IMR-90 (cell line): ENCODE measurements at regions not wholly inside any gene's neighbourhood (a gene's known extent, or its start where the extent isn't known, plus 50 kb on each side); places are given as distances from the start of the nearest gene placed in this dataset.

Experiments
- ATAC-seq: fragments of 200-7000 bp; cut with Tn5 transposase; 2 replicates; pipeline ENCODE4 v1.9.1; 2020; ENCODE audit warnings: low read depth, mild to moderate bottlenecking, moderate library complexity
- BruUV-seq: library from RNA; stranded (reverse); fragments of 400-500 nt; replicated peaks from 2 replicates; lab custom pipeline; 2021; lab: Mats Ljungman, UMichigan
- CTCF ChIA-PET: fragments of 300-600 bp; formaldehyde crosslinking; extraction: SDS; loops from one replicate; lab custom pipeline; 2021; ENCODE audit warnings: antibody characterized with exemption; lab: Yijun Ruan, JAX
- POLR2A ChIA-PET: fragments of 300-600 bp; sonication (Branson Sonifier 250); formaldehyde crosslinking; loops from one replicate; lab custom pipeline; 2022; ENCODE audit warnings: antibody characterized with exemption; ENCODE audit not compliant: unreplicated experiment; lab: Charles Lee
- DNase-seq: peaks from one replicate; pipeline ENCODE4 v3.0.0; 2013
- H2AFZ ChIP-seq: replicated peaks from 2 replicates; pipeline ENCODE3; 2013; ENCODE audit warnings: low read length, mild to moderate bottlenecking; ENCODE audit not compliant: poor library complexity
- H2AK5ac ChIP-seq: 2 replicates; pipeline ENCODE4 v1.6.1; 2013; ENCODE audit warnings: low read depth, low read length, inconsistent platforms
- H2AK9ac ChIP-seq: replicated peaks from 2 replicates; pipeline ENCODE3; 2013; ENCODE audit warnings: mild to moderate bottlenecking, low read depth, low read length, moderate library complexity; ENCODE audit not compliant: poor library complexity
- H2BK120ac ChIP-seq: 2 replicates; pipeline ENCODE4 v1.6.1; 2013; ENCODE audit warnings: low read depth, low read length, inconsistent platforms
- H2BK15ac ChIP-seq: 3 replicates; pipeline ENCODE4 v1.6.1; 2013; ENCODE audit warnings: low read depth, low read length, inconsistent platforms
- H2BK20ac ChIP-seq: 2 replicates; pipeline ENCODE4 v1.6.1; 2013; ENCODE audit warnings: low read depth, mild to moderate bottlenecking, inconsistent platforms, low read length, moderate library complexity
- H2BK5ac ChIP-seq: 2 replicates; pipeline ENCODE4 v1.6.1; 2013; ENCODE audit warnings: mild to moderate bottlenecking, low read depth, low read length, inconsistent platforms; ENCODE audit not compliant: poor library complexity, severe bottlenecking
- H3K14ac ChIP-seq: replicated peaks from 2 replicates; pipeline ENCODE4 v1.6.1; 2013; ENCODE audit warnings: low read depth, low read length, inconsistent platforms
- H3K18ac ChIP-seq: 2 replicates; pipeline ENCODE4 v1.6.1; 2013; ENCODE audit warnings: low read depth, low read length, control low read depth
- H3K23ac ChIP-seq: 2 replicates; pipeline ENCODE4 v1.6.1; 2013; ENCODE audit warnings: low read depth, low read length, inconsistent platforms
- H3K27ac ChIP-seq: 2 replicates; pipeline ENCODE4 v1.5.1; 2013; ENCODE audit warnings: mild to moderate bottlenecking, control low read depth, low read length; ENCODE audit not compliant: insufficient read depth
- H3K27me3 ChIP-seq: 2 replicates; pipeline ENCODE4 v1.6.1; 2013; ENCODE audit warnings: low read length; ENCODE audit not compliant: control insufficient read depth, insufficient read depth
- H3K36me3 ChIP-seq: 2 replicates; pipeline ENCODE4 v1.6.1; 2013; ENCODE audit warnings: low read length, mixed read lengths; ENCODE audit not compliant: control insufficient read depth, insufficient read depth
- H3K4ac ChIP-seq: 2 replicates; pipeline ENCODE4 v1.6.1; 2013; ENCODE audit warnings: low read depth, low read length, inconsistent platforms
- H3K4me1 ChIP-seq: 2 replicates; pipeline ENCODE4 v1.6.1; 2013; ENCODE audit warnings: low read length, mixed read lengths; ENCODE audit not compliant: control insufficient read depth, insufficient read depth
- H3K4me2 ChIP-seq: 2 replicates; pipeline ENCODE4 v1.6.1; 2013; ENCODE audit warnings: low read depth, mild to moderate bottlenecking, control low read depth, low read length, moderate library complexity
- H3K4me3 ChIP-seq: 2 replicates; pipeline ENCODE4 v1.5.1; 2013; ENCODE audit warnings: low read depth, mild to moderate bottlenecking, control low read depth, low read length, moderate library complexity; ENCODE audit not compliant: insufficient read depth
- H3K56ac ChIP-seq: 2 replicates; pipeline ENCODE4 v1.6.1; 2013; ENCODE audit warnings: low read length, inconsistent platforms; ENCODE audit not compliant: insufficient read depth; ENCODE audit errors: extremely low read depth
- H3K79me1 ChIP-seq, 2 experiments: 2 replicates each; pipeline ENCODE4 v1.6.1; 2013; ENCODE audit warnings: low read length in 2 of 2, inconsistent platforms in 1 of 2, low read depth in 1 of 2
- H3K9ac ChIP-seq: 2 replicates; pipeline ENCODE4 v1.6.1; 2013; ENCODE audit warnings: low read depth, low read length, control low read depth
- H3K9me1 ChIP-seq: 2 replicates; pipeline ENCODE4 v1.6.1; 2013; ENCODE audit warnings: low read length, inconsistent platforms; ENCODE audit not compliant: insufficient read depth
- H3K9me3 ChIP-seq: 2 replicates; pipeline ENCODE4 v1.6.1; 2013; ENCODE audit warnings: low read length; ENCODE audit not compliant: control insufficient read depth, insufficient read depth
- H4K20me1 ChIP-seq: 2 replicates; pipeline ENCODE4 v1.6.1; 2013; ENCODE audit warnings: low read length, inconsistent platforms; ENCODE audit not compliant: insufficient read depth
- H4K5ac ChIP-seq: 2 replicates; pipeline ENCODE4 v1.6.1; 2013; ENCODE audit warnings: mild to moderate bottlenecking, low read depth, low read length, control low read depth
- H4K8ac ChIP-seq, 2 experiments: 2 replicates each; pipeline ENCODE4 v1.6.1; 2013; ENCODE audit warnings: low read depth in 2 of 2, low read length in 2 of 2, control low read depth in 1 of 2, inconsistent platforms in 1 of 2
- H4K91ac ChIP-seq: 2 replicates; pipeline ENCODE4 v1.6.1; 2013; ENCODE audit warnings: low read depth, low read length, inconsistent platforms; ENCODE audit not compliant: insufficient read depth
- CEBPB ChIP-seq: IDR thresholded peaks from 2 replicates; pipeline ENCODE4 v1.6.1; 2012; ENCODE audit warnings: low read depth, low read length, improper control_type of control experiment
- MAFK ChIP-seq: IDR thresholded peaks from 2 replicates; pipeline ENCODE4 v1.6.1; 2012; ENCODE audit warnings: low read depth, low read length, improper control_type of control experiment
- POLR2A ChIP-seq: IDR thresholded peaks from 2 replicates; pipeline ENCODE4 v1.6.1; 2012; ENCODE audit warnings: mild to moderate bottlenecking, low read depth, low read length
- WGBS, 2 experiments: methylation state at CpG; one replicate each; pipeline versions ENCODE4 v1.1.5 to v1.1.7; 2013; ENCODE audit warnings: missing lambda C conversion rate in 2 of 2; ENCODE audit not compliant: insufficient read length in 1 of 2; ENCODE audit errors: extremely low coverage in 2 of 2; 5-methylcytosine and 5-hydroxymethylcytosine counted together
- dilution Hi-C: fragments of 300-500 bp; cut with HindIII; formaldehyde crosslinking; loops from one replicate; pipeline ENCODE4 v1.14.3; 2018; ENCODE audit warnings: low sequenced_read_pairs; ENCODE audit not compliant: unreplicated experiment
- in situ Hi-C: fragments of 300-500 bp; cut with MboI; formaldehyde crosslinking; loops from 3 replicates; pipeline ENCODE4 v1.14.3; 2019; ENCODE audit warnings: low sequenced_read_pairs, inconsistent platforms, mixed read lengths
- intact Hi-C: fragments of 100-400 bp; cut with micrococcal nuclease; formaldehyde crosslinking; loops from 2 replicates; pipeline ENCODE4 v1.10.0; 2022

DNA sequence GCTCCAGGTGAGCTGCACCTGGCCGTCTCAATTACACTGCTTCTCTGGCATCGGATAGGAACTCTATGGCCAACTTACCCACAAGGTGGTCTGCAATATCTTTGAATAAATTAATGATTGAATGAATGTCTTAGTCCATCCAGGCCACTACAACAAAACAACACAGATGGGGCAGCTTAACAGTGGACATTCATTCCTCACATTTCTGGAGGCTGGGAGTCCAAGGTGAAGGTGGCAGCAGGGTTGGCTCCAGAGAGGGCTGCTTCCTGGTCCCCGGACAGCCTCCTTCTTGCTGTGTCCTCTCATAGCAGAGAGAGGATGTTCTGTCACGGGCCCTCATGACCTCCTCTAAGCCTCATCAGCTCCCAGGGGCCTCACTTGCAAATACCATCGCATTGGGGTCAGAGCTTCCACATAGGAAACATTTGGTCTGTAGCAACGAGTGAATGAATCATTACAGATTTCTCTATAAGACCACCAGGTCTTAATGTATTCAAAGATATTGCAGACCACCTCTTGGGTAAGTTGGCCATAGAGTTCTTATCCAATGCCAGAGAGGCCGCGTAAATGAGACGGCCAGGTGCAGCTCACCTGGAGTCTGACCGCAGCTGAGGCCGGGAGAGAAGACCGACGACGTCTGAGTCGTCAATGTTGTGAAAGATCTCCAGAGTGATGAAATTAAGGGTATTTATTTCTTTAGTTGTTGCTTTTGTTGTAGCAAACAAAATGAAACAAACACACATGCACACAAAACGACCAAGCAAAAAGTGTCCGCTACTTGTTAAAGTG, 182.7 kb upstream of the C14orf180 start:
- Histone ChIP-seq H3K56ac (no peak overlapping the region), H3K9ac (no peak overlapping the region), H2AK5ac (no peak overlapping the region), H2BK20ac (no peak overlapping the region), H4K8ac (no peak overlapping the region), H2BK120ac (no peak overlapping the region), H3K9me1 (no peaks in the 10 kb centered on the region), H3K9me3 (peaks cover 54% of the 10 kb centered on the region), H2BK15ac (no peak overlapping the region), H3K27ac (no peak overlapping the region), H4K5ac (no peak overlapping the region), H3K4me2 (no peak overlapping the region), H3K4me3 (no peak overlapping the region), H3K23ac (no peak overlapping the region), H3K14ac (no peak overlapping the region), H3K79me1 (no peaks in the 10 kb centered on the region), H3K36me3 (no peaks in the 10 kb centered on the region), H2AK9ac (no peak overlapping the region), H2BK5ac (no peak overlapping the region), H4K91ac (no peak overlapping the region), H3K4ac (no peak overlapping the region), H3K4me1 (no peaks in the 10 kb centered on the region), H2AFZ (no peak overlapping the region), H3K27me3 (no peaks in the 10 kb centered on the region), H4K20me1 (no peaks in the 10 kb centered on the region), H3K18ac (no peak overlapping the region)
- ATAC-seq (no peak), DNase-seq (no peak)
- TF ChIP-seq MAFK, result no peak
- no peak for TF ChIP-seq CEBPB
- TF ChIP-seq POLR2A, result no peak
- dilution Hi-C loops, result no loop called here
- intact Hi-C loops, result no loop called here
- in situ Hi-C loops, result no loop called here
- CTCF ChIA-PET, result no interaction called here
- WGBS, 2 experiments, result 100% methylated on average over 1 of the region's 17 CpGs; no CpG with 5 or more reads in 1 of the 2 experiments
- no TSS peak for BruUV-seq
- POLR2A ChIA-PET, result no interaction called here
